ENCODE measurements at regions not wholly inside any gene's neighbourhood (a gene's known extent, or its start where the extent isn't known, plus 50 kb on each side); places are given as distances from the start of the nearest gene placed in this dataset.
A peak's percentile ranks its signal among the peaks of the same experiment; 100 is the strongest.

GRCh38 chr14:98606041-98606640 is 665.9 kb downstream of the BCL11B start:
- no peaks in the 10 kb centered on the region for H3K36me3 Mint-ChIP-seq (ENCODE audit: low read depth)
- no peaks in the 10 kb centered on the region for H3K9me3 Mint-ChIP-seq
- no peak for DNase-seq
- H3K4me3 Mint-ChIP-seq = no peak overlapping the region
- no peak overlapping the region for H3K27ac Mint-ChIP-seq
- H3K4me1 Mint-ChIP-seq (ENCODE audit: low read depth) = peaks cover 11% of the 10 kb centered on the region
- CTCF ChIA-PET = interaction anchor here (1.0 to 1.4 kb wide), 2 partner anchors 11 to 53 kb away, joined by 3 to 5 read pairs; no protein-coding TSS in a partner anchor
- intact Hi-C loops (cut with micrococcal nuclease) = no loop called here
- H3K27me3 Mint-ChIP-seq (ENCODE audit: low read depth) = no peaks in the 10 kb centered on the region

DNA sequence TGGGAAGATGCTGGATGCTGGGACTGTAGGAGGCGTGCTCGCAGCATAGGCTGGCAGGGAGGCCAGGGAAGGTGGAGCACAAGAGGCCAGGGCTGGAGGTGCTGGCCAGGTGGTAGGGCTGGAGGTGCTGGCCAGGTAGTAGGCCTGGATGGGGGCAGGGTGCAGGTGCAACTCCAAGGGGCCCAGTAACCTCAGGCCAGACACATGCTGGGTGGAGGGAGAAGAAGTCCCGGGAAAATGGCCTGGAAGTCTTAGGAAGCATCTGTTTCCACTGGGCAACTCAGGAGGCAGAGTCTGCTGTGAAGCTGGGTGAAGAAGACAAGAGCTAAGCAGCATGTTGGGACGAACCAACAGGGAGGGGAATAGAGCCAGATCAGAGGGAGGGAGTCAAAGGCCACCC is 665.2 kb downstream of the BCL11B start:
- intact Hi-C loops (cut with micrococcal nuclease) = no loop called here
- H3K36me3 Mint-ChIP-seq (ENCODE audit: low read depth) = no peaks in the 10 kb centered on the region
- peaks cover 12% of the 10 kb centered on the region for H3K4me1 Mint-ChIP-seq (ENCODE audit: low read depth)
- no peak overlapping the region for H3K4me3 Mint-ChIP-seq
- H3K9me3 Mint-ChIP-seq = no peaks in the 10 kb centered on the region
- DNase-seq = no peak
- CTCF ChIA-PET = interaction anchor here (1.4 kb wide), 1 partner anchor 10 kb away, joined by 5 read pairs; no protein-coding TSS in a partner anchor
- H3K27me3 Mint-ChIP-seq (ENCODE audit: low read depth) = no peaks in the 10 kb centered on the region
- H3K27ac Mint-ChIP-seq = peak overlapping the region; percentile 34

- H3K27ac Mint-ChIP-seq = no peak overlapping the region
- no peak overlapping the region for H3K4me3 Mint-ChIP-seq
- H3K36me3 Mint-ChIP-seq (ENCODE audit: low read depth) = no peaks in the 10 kb centered on the region
- CTCF ChIA-PET = no interaction called here
- intact Hi-C loops (cut with micrococcal nuclease) = no loop called here
- no peak for DNase-seq
- H3K27me3 Mint-ChIP-seq (ENCODE audit: low read depth) = no peaks in the 10 kb centered on the region
- no peaks in the 10 kb centered on the region for H3K9me3 Mint-ChIP-seq
- peaks cover 12% of the 10 kb centered on the region for H3K4me1 Mint-ChIP-seq (ENCODE audit: low read depth)
Observed at GRCh38 chr14:98607341-98607910, 664.6 kb downstream of the BCL11B start.

- no peaks in the 10 kb centered on the region for H3K27me3 Mint-ChIP-seq (ENCODE audit: low read depth)
- DNase-seq = peak; percentile 36
- H3K4me1 Mint-ChIP-seq (ENCODE audit: low read depth) = peaks cover 12% of the 10 kb centered on the region
- no peaks in the 10 kb centered on the region for H3K36me3 Mint-ChIP-seq (ENCODE audit: low read depth)
- intact Hi-C loops (cut with micrococcal nuclease) = no loop called here
- no peaks in the 10 kb centered on the region for H3K9me3 Mint-ChIP-seq
- no peak overlapping the region for H3K4me3 Mint-ChIP-seq
- CTCF ChIA-PET = no interaction called here
- no peak overlapping the region for H3K27ac Mint-ChIP-seq
Observed at GRCh38 chr14:98608071-98609060, 663.6 kb downstream of the BCL11B start.

DNA sequence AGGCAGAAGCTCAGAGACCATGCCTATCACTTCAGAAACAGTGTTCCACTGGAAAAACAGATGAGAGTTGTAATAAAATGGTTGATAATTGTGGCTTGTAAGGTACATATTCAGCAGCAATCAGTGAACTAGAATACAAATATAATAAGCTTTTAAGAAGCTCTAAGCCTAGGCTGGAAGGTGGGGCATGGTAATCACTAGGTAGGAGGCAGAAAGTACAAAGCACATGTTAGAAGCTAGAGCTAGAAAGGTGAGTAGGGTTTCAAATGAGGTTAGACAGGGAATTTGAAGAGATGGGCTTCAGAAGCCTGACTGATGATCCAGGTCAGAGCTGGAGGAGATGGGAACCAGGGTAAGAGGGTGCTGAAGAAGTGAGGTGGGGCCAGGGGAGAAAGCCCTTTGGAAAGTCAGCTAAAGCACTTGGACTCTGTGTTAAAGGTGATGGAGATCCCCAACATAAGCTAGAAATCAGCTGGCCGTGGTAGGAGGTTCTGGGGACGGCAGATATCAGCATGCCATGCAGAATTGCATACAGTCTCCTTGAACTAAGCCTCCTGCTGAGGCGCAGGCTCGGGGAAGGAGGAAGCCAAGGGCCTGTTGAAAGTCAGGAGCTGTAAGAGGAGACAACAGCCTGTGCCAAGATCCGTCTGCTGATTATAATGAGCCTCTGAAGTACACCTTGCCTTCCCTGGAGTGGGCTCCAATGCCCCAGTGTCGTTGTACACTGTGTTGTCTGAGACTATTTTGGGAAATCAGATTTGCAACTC is 659.4 kb downstream of the BCL11B start:
- H3K4me1 Mint-ChIP-seq (ENCODE audit: low read depth) = peaks cover 12% of the 10 kb centered on the region
- H3K4me3 Mint-ChIP-seq = no peak overlapping the region
- H3K27ac Mint-ChIP-seq = peak overlapping the region; percentile 5
- H3K9me3 Mint-ChIP-seq = peaks cover 3% of the 10 kb centered on the region
- intact Hi-C loops (cut with micrococcal nuclease) = no loop called here
- CTCF ChIA-PET = interaction anchor here (0.6 to 1.1 kb wide), 2 partner anchors 635 to 979 kb away, joined by 3 to 4 read pairs; no protein-coding TSS in a partner anchor
- no peaks in the 10 kb centered on the region for H3K27me3 Mint-ChIP-seq (ENCODE audit: low read depth)
- no peak for DNase-seq
- no peaks in the 10 kb centered on the region for H3K36me3 Mint-ChIP-seq (ENCODE audit: low read depth)

DNA sequence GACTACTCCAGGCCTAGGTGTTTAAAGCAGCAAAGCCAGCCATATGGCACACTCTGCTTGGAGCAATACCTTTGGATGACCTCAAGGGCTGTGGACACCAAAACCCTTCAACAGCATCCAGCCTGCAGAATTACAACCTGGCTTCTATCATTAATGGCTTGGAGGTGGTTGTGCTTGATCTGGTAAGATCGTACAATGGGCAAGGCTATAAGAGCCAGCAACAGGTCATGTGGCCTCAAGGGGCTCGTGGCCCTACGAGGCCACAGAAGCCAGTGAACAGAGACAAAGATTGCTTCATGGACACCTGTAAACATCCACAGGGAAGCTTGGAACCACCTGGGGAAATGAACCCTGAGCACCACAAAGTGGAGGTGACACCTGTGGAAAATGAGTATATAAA is 657.3 kb downstream of the BCL11B start:
- Mint-ChIP-seq H3K4me3 (no peak overlapping the region), H3K27me3 (ENCODE audit: low read depth) (no peaks in the 10 kb centered on the region), H3K27ac (no peak overlapping the region), H3K36me3 (ENCODE audit: low read depth) (no peaks in the 10 kb centered on the region), H3K4me1 (ENCODE audit: low read depth) (peaks cover 1% of the 10 kb centered on the region), H3K9me3 (peaks cover 5% of the 10 kb centered on the region)
- DNase-seq = no peak
- CTCF ChIA-PET = interaction anchor here (0.6 kb wide), 1 partner anchor 19 kb away, joined by 3 read pairs; no protein-coding TSS in a partner anchor
- intact Hi-C loops (cut with micrococcal nuclease) = no loop called here

DNA sequence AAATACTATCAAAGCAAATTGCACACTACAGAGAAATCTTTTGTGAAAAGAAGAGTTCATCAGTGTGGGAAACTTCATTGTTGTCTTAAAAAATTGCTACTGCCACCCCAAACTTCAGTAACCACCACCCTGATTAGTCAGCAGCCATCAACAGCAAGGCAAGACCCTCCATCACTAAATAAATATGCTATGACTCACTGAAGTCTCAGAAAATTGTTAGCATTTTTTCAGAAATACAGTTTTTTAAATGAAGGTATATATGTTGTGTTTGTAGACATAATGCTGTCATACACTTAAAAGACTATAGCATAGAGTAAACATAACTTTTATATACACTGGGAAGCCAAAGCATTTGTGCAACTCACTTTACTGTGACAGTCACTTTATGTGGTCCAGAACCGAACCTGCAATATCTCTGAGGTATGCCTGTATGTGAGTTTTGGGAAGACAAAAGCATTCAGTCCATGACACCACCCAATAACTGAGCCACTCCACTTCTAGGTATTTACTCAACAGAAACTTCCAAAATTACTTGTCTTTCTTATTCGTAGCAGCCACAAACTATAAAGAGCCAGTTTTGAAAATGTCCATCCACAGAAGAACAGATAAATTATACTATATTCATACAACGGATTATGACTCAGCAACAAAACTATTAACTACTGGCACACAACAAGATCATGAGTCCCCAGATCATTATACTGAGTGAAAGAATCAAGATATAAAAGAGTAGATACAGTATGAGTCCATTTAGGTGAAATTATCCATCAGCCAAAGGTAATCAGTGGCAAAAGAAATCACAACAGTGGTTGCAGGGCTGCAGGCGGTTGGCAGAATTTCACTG is 649.6 kb downstream of the BCL11B start:
- Mint-ChIP-seq H3K4me3 (no peak overlapping the region), H3K4me1 (ENCODE audit: low read depth) (no peaks in the 10 kb centered on the region), H3K27me3 (ENCODE audit: low read depth) (no peaks in the 10 kb centered on the region), H3K36me3 (ENCODE audit: low read depth) (no peaks in the 10 kb centered on the region), H3K27ac (no peak overlapping the region), H3K9me3 (peaks cover 11% of the 10 kb centered on the region)
- DNase-seq = no peak
- CTCF ChIA-PET = no interaction called here
- intact Hi-C loops (cut with micrococcal nuclease) = no loop called here

GRCh38 chr14:98623788-98624415 is 648.1 kb downstream of the BCL11B start:
- H3K27ac Mint-ChIP-seq = no peak overlapping the region
- H3K4me3 Mint-ChIP-seq = no peak overlapping the region
- intact Hi-C loops (cut with micrococcal nuclease) = no loop called here
- H3K27me3 Mint-ChIP-seq (ENCODE audit: low read depth) = no peaks in the 10 kb centered on the region
- H3K4me1 Mint-ChIP-seq (ENCODE audit: low read depth) = no peaks in the 10 kb centered on the region
- no peak for DNase-seq
- peaks cover 13% of the 10 kb centered on the region for H3K9me3 Mint-ChIP-seq
- CTCF ChIA-PET = interaction anchor here (0.7 kb wide), 1 partner anchor 464 kb away, joined by 3 read pairs; no protein-coding TSS in a partner anchor
- no peaks in the 10 kb centered on the region for H3K36me3 Mint-ChIP-seq (ENCODE audit: low read depth)

DNA sequence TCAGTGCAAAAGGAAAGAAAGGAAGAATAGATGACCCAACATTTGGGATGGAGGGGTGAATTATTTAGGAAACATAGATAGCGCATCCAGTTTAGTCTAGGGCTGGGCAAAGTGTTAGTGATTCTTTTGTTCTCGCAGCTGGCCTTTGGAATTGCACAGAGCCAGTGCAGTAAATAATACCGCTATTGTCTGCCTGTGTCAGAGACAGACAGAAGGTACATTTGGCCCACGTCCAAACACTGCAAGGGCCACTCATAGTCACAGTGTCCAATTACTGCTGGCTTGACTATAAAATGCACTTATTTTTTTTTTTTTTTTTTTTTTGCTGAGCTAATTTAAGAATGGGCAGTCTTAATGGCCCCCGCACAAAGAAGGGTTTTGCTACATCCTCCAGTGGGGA is 638.6 kb downstream of the BCL11B start:
- Mint-ChIP-seq H3K4me3 (no peak overlapping the region), H3K9me3 (no peaks in the 10 kb centered on the region), H3K27ac (no peak overlapping the region), H3K36me3 (ENCODE audit: low read depth) (no peaks in the 10 kb centered on the region), H3K4me1 (ENCODE audit: low read depth) (no peaks in the 10 kb centered on the region), H3K27me3 (ENCODE audit: low read depth) (no peaks in the 10 kb centered on the region)
- intact Hi-C loops (cut with micrococcal nuclease) = no loop called here
- CTCF ChIA-PET = no interaction called here
- no peak for DNase-seq

GRCh38 chr14:98634043-98634820 is 637.8 kb downstream of the BCL11B start:
- no peaks in the 10 kb centered on the region for H3K36me3 Mint-ChIP-seq (ENCODE audit: low read depth)
- no peaks in the 10 kb centered on the region for H3K27me3 Mint-ChIP-seq (ENCODE audit: low read depth)
- H3K4me1 Mint-ChIP-seq (ENCODE audit: low read depth) = no peaks in the 10 kb centered on the region
- H3K27ac Mint-ChIP-seq = no peak overlapping the region
- no peaks in the 10 kb centered on the region for H3K9me3 Mint-ChIP-seq
- CTCF ChIA-PET = interaction anchor here (0.6 kb wide), 1 partner anchor 685 kb away, joined by 3 read pairs; no protein-coding TSS in a partner anchor
- H3K4me3 Mint-ChIP-seq = no peak overlapping the region
- intact Hi-C loops (cut with micrococcal nuclease) = no loop called here
- no peak for DNase-seq

Data from activated naive CD4-positive, alpha-beta T cell treated with anti-CD3 and anti-CD28 coated beads for 36 hours (primary cell).